ENCODE measurements at regions not wholly inside any gene's neighbourhood (a gene's known extent, or its start where the extent isn't known, plus 50 kb on each side); places are given as distances from the start of the nearest gene placed in this dataset.

- TF ChIP-seq TAF1 (IDR thresholded peaks at IDR 0.05; ENCODE audit: borderline replicate concordance, low read depth, low read length) (no peak), ZNF207 (IDR thresholded peaks at IDR 0.05; ENCODE audit: borderline replicate concordance) (no peak), SIN3A (IDR thresholded peaks at IDR 0.05; ENCODE audit: low read depth, low read length) (no peak), SRF (IDR thresholded peaks at IDR 0.05; ENCODE audit: low read depth in 2 of 2, low read length in 2 of 2) (no peak), FOS (IDR thresholded peaks at IDR 0.05; ENCODE audit: borderline replicate concordance, extremely low read depth, insufficient read length) (no peak), ZNF687 (IDR thresholded peaks at IDR 0.05) (no peak), MEF2A (IDR thresholded peaks at IDR 0.05; ENCODE audit: insufficient read depth, low read depth, low read length) (no peak), IRF4 (IDR thresholded peaks at IDR 0.05; ENCODE audit: low read depth, low read length) (no peak), ZSCAN29 (IDR thresholded peaks at IDR 0.05) (no peak), SREBF1 (IDR thresholded peaks at IDR 0.05; ENCODE audit: low read length) (no peak), E2F4 (IDR thresholded peaks at IDR 0.05; ENCODE audit: low read depth, low read length) (no peak), TCF3 (IDR thresholded peaks at IDR 0.05; ENCODE audit: borderline replicate concordance, insufficient read depth, low read depth, low read length) (no peak), PAX5 (IDR thresholded peaks at IDR 0.05; ENCODE audit: borderline replicate concordance, low read depth, low read length) (no peak), SPI1 (IDR thresholded peaks at IDR 0.05; ENCODE audit: borderline replicate concordance, insufficient read depth, low read depth, low read length) (no peak)
- TF ChIP-seq, protein P1, sequence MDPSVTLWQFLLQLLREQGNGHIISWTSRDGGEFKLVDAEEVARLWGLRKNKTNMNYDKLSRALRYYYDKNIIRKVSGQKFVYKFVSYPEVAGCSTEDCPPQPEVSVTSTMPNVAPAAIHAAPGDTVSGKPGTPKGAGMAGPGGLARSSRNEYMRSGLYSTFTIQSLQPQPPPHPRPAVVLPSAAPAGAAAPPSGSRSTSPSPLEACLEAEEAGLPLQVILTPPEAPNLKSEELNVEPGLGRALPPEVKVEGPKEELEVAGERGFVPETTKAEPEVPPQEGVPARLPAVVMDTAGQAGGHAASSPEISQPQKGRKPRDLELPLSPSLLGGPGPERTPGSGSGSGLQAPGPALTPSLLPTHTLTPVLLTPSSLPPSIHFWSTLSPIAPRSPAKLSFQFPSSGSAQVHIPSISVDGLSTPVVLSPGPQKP (IDR thresholded peaks at IDR 0.05; ENCODE audit: low read depth, low read length), result no peak
- Histone ChIP-seq H4K20me1 (ENCODE audit: control insufficient read depth, insufficient read depth) (no peaks in the 10 kb centered on the region), H3K27me3 (replicated peaks in 1 of 2; ENCODE audit: control insufficient read depth in 2 of 2, insufficient read depth in 2 of 2, low read length in 1 of 2) (no peaks in the 10 kb centered on the region), H3K4me1 (ENCODE audit: control insufficient read depth, insufficient read depth, low read length) (no peaks in the 10 kb centered on the region), H3K36me3 (ENCODE audit: control insufficient read depth in 2 of 2, insufficient read depth in 2 of 2, low read length in 1 of 2) (no peaks in the 10 kb centered on the region), H3K79me2 (ENCODE audit: control insufficient read depth, insufficient read depth, low read length) (no peaks in the 10 kb centered on the region), H3K9ac (ENCODE audit: control insufficient read depth, insufficient read depth, low read length) (no peak overlapping the region), H3K4me2 (ENCODE audit: control insufficient read depth, insufficient read depth) (no peak overlapping the region), H3K27ac (ENCODE audit: control insufficient read depth, insufficient read depth) (no peak overlapping the region), H2AFZ (ENCODE audit: control insufficient read depth, low read depth, low read length) (no peak overlapping the region), H3K9me3 (replicated peaks; ENCODE audit: control insufficient read depth, insufficient read depth, low read length) (no peaks in the 10 kb centered on the region), H3K4me3 (no peak overlapping the region)
- POLR2A ChIA-PET, result no interaction called here
- 10% methylated on average over 2 of the region's 2 CpGs for WGBS (ENCODE audit: insufficient coverage, insufficient replicate concordance, low lambda C conversion rate, missing lambda C conversion rate)
- CTCF ChIA-PET, result no interaction called here
- no TSS peak for BruUV-seq (replicated peaks)
- FAIRE-seq, result no peak
- in situ Hi-C loops (cut with MboI) (no loop called here), intact Hi-C loops (cut with micrococcal nuclease; ENCODE audit: unreplicated experiment) (no loop called here)
- no peak for ATAC-seq
- SMC1A ChIA-PET (ENCODE audit: uncharacterized antibody, unreplicated experiment), result interaction anchor here (0.5 to 0.7 kb wide), 2 partner anchors 19 to 88 kb away, joined by 3 read pairs; no protein-coding TSS in a partner anchor
- RAD21 ChIA-PET (ENCODE audit: unreplicated experiment), result no interaction called here
- DNase-seq (ENCODE audit: low read depth, low spot score), result no peak
Measured at GRCh38 chr5:111603446-111603827, 91.1 kb upstream of the STARD4 start.
